Suprapubic skin (tissue), 4 donors: ENCODE measurements at regions not wholly inside any gene's neighbourhood (a gene's known extent, or its start where the extent isn't known, plus 50 kb on each side); places are given as distances from the start of the nearest gene placed in this dataset.

ENCODE experiments used
- DNase-seq, 2 donors: peaks; one replicate each; pipeline ENCODE4 v3.0.0-alpha.2; 2019; ENCODE audit warnings: low spot score in 2 of 2
- H3K27ac ChIP-seq: fragments of 200-600 bp; sonication (generic); one replicate; pipeline ENCODE4 v1.5.1; 2019
- H3K27me3 ChIP-seq: fragments of 200-600 bp; sonication (generic); one replicate; pipeline ENCODE4 v1.5.1; 2019
- H3K36me3 ChIP-seq: fragments of 200-600 bp; sonication (generic); one replicate; pipeline ENCODE4 v1.5.1; 2019
- H3K4me1 ChIP-seq: fragments of 200-600 bp; sonication (generic); one replicate; pipeline ENCODE4 v1.5.1; 2019
- H3K4me3 ChIP-seq: fragments of 200-600 bp; sonication (generic); one replicate; pipeline ENCODE4 v1.5.1; 2019; ENCODE audit warnings: mild to moderate bottlenecking
- H3K9me3 ChIP-seq: fragments of 200-600 bp; sonication (generic); one replicate; pipeline ENCODE4 v1.5.1; 2019
- EP300 ChIP-seq: sonication (generic); formaldehyde crosslinking; IDR thresholded peaks from one replicate; pipeline ENCODE4 v1.6.1; 2017; ENCODE audit warnings: antibody characterized with exemption
- POLR2A ChIP-seq, 2 donors: fragments of 450-650 bp; IDR thresholded peaks; one replicate each; pipeline ENCODE4 v1.6.1; 2017; ENCODE audit warnings: antibody characterized with exemption in 2 of 2, mild to moderate bottlenecking in 2 of 2, moderate library complexity in 2 of 2
- POLR2AphosphoS5 ChIP-seq, 3 donors: sonication (generic); formaldehyde crosslinking; IDR thresholded peaks; one replicate each; pipeline ENCODE4 v1.6.1; 2017; ENCODE audit warnings: antibody characterized with exemption in 3 of 3
- WGBS: methylation state at CpG from one replicate; pipeline ENCODE4 v1.1.5; 2018; 5-methylcytosine and 5-hydroxymethylcytosine counted together
- TF ChIP-seq, protein P1 (sequence below), 2 donors: fragments of 200-600 bp in 1 of 2; fragments of 450-650 bp in 1 of 2; sonication (generic) in 1 of 2; IDR thresholded peaks; one replicate each; pipeline ENCODE4 v1.5.1; 2016 to 2019; ENCODE audit warnings: antibody characterized with exemption in 2 of 2, mild to moderate bottlenecking in 1 of 2, moderate library complexity in 1 of 2

GRCh38 chr5:179422213-179422855 lies 77.1 kb upstream of the ADAMTS2 start:
- Histone ChIP-seq H3K4me1 (no peaks in the 10 kb centered on the region), H3K27ac (no peak overlapping the region), H3K9me3 (no peaks in the 10 kb centered on the region), H3K4me3 (no peak overlapping the region), H3K27me3 (peaks cover 23% of the 10 kb centered on the region), H3K36me3 (no peaks in the 10 kb centered on the region)
- 47% methylated on average over 3 of the region's 7 CpGs for WGBS
- TF ChIP-seq, protein P1, sequence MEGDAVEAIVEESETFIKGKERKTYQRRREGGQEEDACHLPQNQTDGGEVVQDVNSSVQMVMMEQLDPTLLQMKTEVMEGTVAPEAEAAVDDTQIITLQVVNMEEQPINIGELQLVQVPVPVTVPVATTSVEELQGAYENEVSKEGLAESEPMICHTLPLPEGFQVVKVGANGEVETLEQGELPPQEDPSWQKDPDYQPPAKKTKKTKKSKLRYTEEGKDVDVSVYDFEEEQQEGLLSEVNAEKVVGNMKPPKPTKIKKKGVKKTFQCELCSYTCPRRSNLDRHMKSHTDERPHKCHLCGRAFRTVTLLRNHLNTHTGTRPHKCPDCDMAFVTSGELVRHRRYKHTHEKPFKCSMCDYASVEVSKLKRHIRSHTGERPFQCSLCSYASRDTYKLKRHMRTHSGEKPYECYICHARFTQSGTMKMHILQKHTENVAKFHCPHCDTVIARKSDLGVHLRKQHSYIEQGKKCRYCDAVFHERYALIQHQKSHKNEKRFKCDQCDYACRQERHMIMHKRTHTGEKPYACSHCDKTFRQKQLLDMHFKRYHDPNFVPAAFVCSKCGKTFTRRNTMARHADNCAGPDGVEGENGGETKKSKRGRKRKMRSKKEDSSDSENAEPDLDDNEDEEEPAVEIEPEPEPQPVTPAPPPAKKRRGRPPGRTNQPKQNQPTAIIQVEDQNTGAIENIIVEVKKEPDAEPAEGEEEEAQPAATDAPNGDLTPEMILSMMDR (IDR thresholded peaks at IDR 0.05), result no peak
- no peak for TF ChIP-seq POLR2AphosphoS5 (IDR thresholded peaks at IDR 0.05)
- TF ChIP-seq EP300, result no peak
- no peak for DNase-seq

GRCh38 chr5:179421144-179421901 lies 76.1 kb upstream of the ADAMTS2 start:
- 65% methylated on average over 13 of the region's 15 CpGs for WGBS
- H3K27me3 ChIP-seq, result peaks cover 33% of the 10 kb centered on the region
- no peak overlapping the region for H3K27ac ChIP-seq
- TF ChIP-seq POLR2AphosphoS5 (IDR thresholded peaks at IDR 0.05) (no peak), POLR2A (IDR thresholded peaks at IDR 0.05) (no peak), EP300 (no peak)
- TF ChIP-seq, protein P1 (IDR thresholded peaks at IDR 0.05), result no peak
- no peaks in the 10 kb centered on the region for H3K9me3 ChIP-seq
- no peaks in the 10 kb centered on the region for H3K36me3 ChIP-seq
- no peak for DNase-seq
- H3K4me1 ChIP-seq, result no peaks in the 10 kb centered on the region
- H3K4me3 ChIP-seq, result no peak overlapping the region

- H3K36me3 ChIP-seq, result no peaks in the 10 kb centered on the region
- DNase-seq, result no peak
Observed at GRCh38 chr5:179420476-179420875, 75.2 kb upstream of the ADAMTS2 start.

DNA sequence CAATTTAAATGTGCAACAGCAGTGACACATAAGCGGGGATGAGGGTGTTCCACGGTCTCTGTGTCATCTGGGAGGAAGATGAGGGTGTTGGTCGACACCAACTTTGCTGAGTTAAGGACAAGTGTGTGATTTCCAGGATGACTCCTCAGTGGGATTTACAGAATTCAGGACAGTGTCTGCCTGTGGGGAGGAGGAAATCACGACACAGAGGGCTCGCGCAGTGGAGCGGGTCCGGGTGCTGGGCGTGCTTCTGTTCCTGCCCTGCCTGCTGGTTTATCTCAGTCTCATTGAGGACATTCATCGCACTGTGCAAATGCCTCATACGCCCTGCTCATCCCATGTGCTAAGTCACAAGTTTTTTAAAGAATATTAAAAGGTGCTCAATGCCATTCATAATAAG lies 73.7 kb upstream of the ADAMTS2 start:
- Histone ChIP-seq H3K9me3 (no peaks in the 10 kb centered on the region), H3K36me3 (no peaks in the 10 kb centered on the region), H3K27ac (no peak overlapping the region), H3K27me3 (peaks cover 44% of the 10 kb centered on the region), H3K4me3 (no peak overlapping the region), H3K4me1 (no peaks in the 10 kb centered on the region)
- no peak for TF ChIP-seq EP300
- TF ChIP-seq POLR2AphosphoS5 (IDR thresholded peaks at IDR 0.05), result no peak
- TF ChIP-seq, protein P1 (IDR thresholded peaks at IDR 0.05), result no peak
- no peak for TF ChIP-seq POLR2A (IDR thresholded peaks at IDR 0.05)
- DNase-seq, result peak in 1 of 2 donors; percentile 8
- WGBS, result 65% methylated on average over 11 of the region's 11 CpGs

More at GRCh38 chr5:179420476-179420875, 75.2 kb upstream of the ADAMTS2 start:
- Histone ChIP-seq H3K27ac (no peak overlapping the region), H3K4me1 (no peaks in the 10 kb centered on the region), H3K27me3 (peaks cover 38% of the 10 kb centered on the region), H3K9me3 (no peaks in the 10 kb centered on the region), H3K4me3 (no peak overlapping the region)
- 68% methylated on average over 8 of the region's 8 CpGs for WGBS
- TF ChIP-seq EP300 (no peak), POLR2AphosphoS5 (IDR thresholded peaks at IDR 0.05) (no peak), POLR2A (IDR thresholded peaks at IDR 0.05) (no peak)
- TF ChIP-seq, protein P1 (IDR thresholded peaks at IDR 0.05), result no peak

GRCh38 chr5:179417696-179418095 lies 72.4 kb upstream of the ADAMTS2 start:
- H3K9me3 ChIP-seq, result no peaks in the 10 kb centered on the region
- no peak overlapping the region for H3K4me3 ChIP-seq
- 81% methylated on average over 5 of the region's 5 CpGs for WGBS
- peak in 1 of 2 donors; percentile 2 for DNase-seq
- no peak overlapping the region for H3K27ac ChIP-seq
- no peaks in the 10 kb centered on the region for H3K4me1 ChIP-seq
- H3K27me3 ChIP-seq, result peaks cover 37% of the 10 kb centered on the region
- H3K36me3 ChIP-seq, result no peaks in the 10 kb centered on the region
- no peak for TF ChIP-seq EP300
- no peak for TF ChIP-seq POLR2A (IDR thresholded peaks at IDR 0.05)
- TF ChIP-seq, protein P1 (IDR thresholded peaks at IDR 0.05), result no peak
- no peak for TF ChIP-seq POLR2AphosphoS5 (IDR thresholded peaks at IDR 0.05)
